Adipose tissue (tissue), 3 donors: ENCODE measurements at regions not wholly inside any gene's neighbourhood (a gene's known extent, or its start where the extent isn't known, plus 50 kb on each side); places are given as distances from the start of the nearest gene placed in this dataset.

Experiments used
- H3K27ac ChIP-seq: one replicate; pipeline ENCODE4 v1.5.1; 2013; ENCODE audit warnings: low read depth, low read length
- WGBS, 3 donors: extraction: QIAGEN DNeasy Blood & Tissue Kit; methylation state at CpG; one replicate each; pipeline ENCODE4 v1.1.7; 2013; 5-methylcytosine and 5-hydroxymethylcytosine counted together
- donor health status: healthy with polysubstance abuse.
- donor health status: Bipolar disorder and iron deficiency.
- donor health status: healthy.

DNA sequence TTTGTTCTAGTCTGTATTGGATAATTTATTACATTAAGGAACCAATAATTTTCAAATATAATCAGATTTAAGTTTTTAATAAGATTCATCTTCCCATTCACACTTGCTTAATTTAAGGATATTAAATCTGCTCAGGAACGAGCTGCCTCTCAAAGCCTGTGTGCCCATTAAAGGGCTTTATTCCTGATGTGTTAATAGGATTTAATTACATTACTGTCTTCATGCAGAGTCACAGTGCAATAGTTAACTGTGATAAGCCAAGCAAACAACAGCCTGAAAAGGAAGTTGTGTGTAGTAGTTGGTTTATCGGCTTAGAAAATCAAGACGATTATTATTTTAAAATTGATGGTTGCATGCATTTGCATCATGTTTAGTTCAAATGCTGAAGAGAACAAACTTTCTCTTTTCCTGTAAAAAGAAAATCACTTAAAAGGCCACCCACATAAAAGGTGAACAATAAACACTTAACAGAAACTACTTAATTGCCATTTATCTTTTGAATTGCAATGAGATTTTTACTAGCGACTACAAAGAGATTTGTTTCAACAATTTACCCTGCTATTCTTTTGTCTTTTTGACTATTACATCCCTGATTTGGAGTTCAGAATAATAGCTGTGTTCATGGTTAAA lies 174.6 kb downstream of the RWDD3 start:
- WGBS, 3 donors = 29 to 39% (median 38%) methylated on average over 4 of the region's 4 CpGs
- H3K27ac ChIP-seq = no peak overlapping the region

DNA sequence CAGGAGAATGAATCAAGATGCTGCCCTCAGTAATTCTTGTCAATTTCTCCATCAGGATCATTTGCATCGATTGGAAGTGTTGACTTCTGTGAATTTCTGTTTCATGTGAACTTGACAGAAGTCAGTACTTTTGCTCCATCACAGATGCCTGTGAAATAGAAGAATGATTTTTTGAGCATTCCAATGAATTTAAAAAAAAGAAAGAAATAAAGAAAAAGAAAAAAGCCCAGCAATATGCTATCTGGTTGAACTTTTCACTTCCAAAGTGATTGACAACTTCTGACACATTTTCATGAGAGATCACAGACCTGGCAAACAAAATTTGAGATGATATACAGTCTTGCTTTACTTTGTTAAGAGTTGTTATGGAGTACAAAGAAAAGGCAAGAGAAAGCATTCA lies 175.3 kb downstream of the RWDD3 start:
- H3K27ac ChIP-seq = no peak overlapping the region
- WGBS, 3 donors = 24 to 55% (median 34%) methylated on average over 1 of the region's 1 CpG

DNA sequence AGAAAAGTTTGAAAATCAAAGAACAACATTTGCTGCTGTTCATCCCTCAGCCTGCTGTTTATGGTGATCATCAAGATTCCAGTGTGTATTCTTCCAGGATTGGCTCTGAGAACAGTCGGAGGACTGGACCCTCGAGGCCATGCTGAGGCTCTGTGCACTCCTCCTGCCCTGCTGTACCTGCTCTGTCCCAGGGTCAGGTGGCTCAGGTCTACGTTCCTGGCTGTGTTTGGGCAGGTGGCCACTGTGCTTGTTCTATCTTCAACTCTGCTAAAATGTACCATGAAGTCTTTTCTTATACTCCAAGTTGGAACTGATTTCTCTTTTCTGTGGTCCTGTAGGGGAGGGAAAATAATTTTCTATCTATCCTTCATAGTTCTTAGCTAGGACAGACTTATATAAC lies 175.9 kb downstream of the RWDD3 start:
- 45 to 75% (median 71%) methylated on average over 3 of the region's 3 CpGs for WGBS, 3 donors

GRCh38 chr1:95415146-95415545 lies 181.1 kb downstream of the RWDD3 start:
- H3K27ac ChIP-seq = no peak overlapping the region

More for the DNA sequence above, 175.9 kb downstream of the RWDD3 start:
- no peak overlapping the region for H3K27ac ChIP-seq

DNA sequence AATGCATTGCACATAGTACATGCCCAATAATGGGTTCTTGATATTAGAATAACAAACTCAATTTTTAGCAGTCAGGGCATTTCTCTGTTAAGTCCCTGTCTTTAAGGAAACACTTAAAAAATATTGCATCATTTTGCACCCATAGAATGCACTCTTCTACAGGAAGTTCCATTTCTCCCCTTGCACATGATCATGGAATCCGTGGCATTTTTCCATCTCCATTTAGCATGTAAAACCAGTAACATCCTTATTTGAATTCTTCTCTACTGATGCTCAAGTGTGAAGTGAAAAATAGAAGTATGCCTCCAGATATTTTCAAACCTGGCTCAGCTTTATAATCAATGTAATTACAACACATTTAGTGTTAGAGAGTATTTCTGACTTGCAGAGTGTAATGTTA lies 192.8 kb downstream of the RWDD3 start:
- H3K27ac ChIP-seq = no peak overlapping the region
- 57 to 71% (median 68%) methylated on average over 1 of the region's 1 CpG for WGBS, 3 donors

- H3K27ac ChIP-seq = no peak overlapping the region
Measured at GRCh38 chr1:95427525-95427924, 193.5 kb downstream of the RWDD3 start.

DNA sequence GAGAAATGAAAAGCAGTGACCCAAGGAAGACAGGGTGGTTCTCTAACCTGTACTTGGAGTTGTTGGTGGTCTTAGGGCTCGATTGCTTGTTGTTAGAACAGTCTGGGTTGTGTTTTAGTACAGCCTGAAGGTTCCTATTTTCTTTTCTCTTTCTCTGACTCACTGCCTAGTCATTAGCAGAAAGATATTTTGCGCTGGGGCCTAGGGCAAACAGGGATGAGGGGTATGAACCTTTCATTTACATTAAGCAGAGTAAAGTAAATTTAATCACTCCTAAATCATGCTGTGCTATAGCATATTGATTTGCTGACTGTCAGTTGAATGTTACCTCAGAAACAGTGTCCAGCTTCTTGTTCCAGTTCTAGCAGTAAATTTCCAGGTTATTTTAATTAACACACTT lies 197.2 kb downstream of the RWDD3 start:
- no peak overlapping the region for H3K27ac ChIP-seq
- WGBS, 3 donors = 35 to 62% (median 57%) methylated on average over 2 of the region's 2 CpGs

- no peak overlapping the region for H3K27ac ChIP-seq
- WGBS, 3 donors = 74 to 85% (median 80%) methylated on average over 3 of the region's 3 CpGs
Measured at GRCh38 chr1:95435611-95436010, 201.6 kb downstream of the RWDD3 start.

DNA sequence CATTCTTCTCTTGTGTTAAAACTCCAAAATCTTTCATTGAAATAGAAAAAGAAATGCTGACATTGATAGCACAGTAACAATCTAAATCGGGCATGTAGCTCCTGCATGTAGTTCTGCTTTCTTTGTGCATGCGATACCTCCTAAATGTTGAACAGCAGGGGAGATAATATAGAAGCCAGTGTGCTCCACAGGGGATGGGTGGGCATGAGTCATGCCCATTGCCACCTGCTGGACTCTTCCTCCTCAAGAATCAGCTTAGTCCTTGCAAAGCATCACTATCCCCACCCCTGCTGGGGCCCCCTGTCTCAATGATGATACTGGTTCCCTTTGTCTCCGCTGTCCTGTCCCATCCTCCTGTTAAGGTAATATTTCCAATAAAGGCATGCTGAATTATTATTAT lies 203.0 kb downstream of the RWDD3 start:
- no peak overlapping the region for H3K27ac ChIP-seq
- 47 to 69% (median 62%) methylated on average over 3 of the region's 3 CpGs for WGBS, 3 donors

GRCh38 chr1:95437781-95438180 lies 203.8 kb downstream of the RWDD3 start:
- 39 to 50% (median 46%) methylated on average over 6 of the region's 6 CpGs for WGBS, 3 donors
- no peak overlapping the region for H3K27ac ChIP-seq

DNA sequence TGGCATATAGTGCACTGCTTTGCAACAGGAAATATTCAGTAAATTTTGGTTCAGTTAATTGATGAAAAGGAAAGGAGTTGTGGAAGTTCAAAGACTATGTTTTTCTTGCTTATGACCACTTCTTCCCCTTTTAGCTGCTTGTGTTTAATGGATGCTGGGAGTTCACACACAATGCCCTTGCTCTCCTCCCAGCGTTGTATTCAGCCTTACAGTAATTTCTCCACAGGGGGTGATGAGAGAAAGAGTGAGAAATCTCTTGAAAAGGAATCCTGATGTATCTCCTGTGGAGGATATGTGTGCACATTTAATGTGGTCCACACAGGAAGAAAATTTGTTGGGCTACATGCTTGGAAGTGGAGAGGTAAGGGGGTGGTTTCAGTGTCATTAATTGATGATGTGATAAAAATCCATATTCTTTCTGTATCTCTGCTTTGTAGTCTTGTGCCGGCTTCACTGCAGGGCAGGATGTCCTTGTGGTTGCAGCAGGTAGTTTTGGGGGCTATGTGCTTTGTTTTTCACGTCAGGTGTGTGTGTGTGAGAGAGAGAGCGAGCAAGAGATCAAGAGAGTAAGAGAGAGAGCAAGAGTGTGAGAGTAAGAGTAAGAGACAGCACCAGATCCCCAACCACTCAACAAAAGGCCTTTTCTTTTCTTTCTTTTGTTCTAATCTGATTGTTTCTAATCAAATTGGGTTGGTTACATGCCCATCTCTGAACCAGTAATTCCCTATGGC lies 204.4 kb downstream of the RWDD3 start:
- H3K27ac ChIP-seq = no peak overlapping the region
- WGBS, 3 donors = 39 to 56% (median 55%) methylated on average over 4 of the region's 4 CpGs

DNA sequence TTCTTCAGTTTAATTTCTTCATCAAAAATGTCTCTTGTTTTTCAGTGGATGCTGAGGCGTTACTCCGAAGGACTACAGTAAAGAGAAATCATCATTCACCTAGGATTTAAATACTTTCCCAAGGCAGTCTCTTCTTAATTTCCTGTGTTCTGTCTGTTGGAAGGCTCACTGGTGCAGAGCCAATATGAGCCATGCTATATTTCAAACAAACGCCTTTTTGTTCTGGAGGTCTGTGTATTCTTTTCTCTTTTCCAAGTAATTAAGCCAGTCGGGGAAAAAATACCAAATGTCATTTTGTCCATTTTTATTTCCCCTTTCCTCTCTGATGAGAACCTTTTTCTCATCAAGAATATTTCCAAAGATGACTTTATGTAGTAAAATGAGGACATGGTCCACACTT lies 206.5 kb downstream of the RWDD3 start:
- no peak overlapping the region for H3K27ac ChIP-seq
- 58 to 67% (median 59%) methylated on average over 4 of the region's 4 CpGs for WGBS, 3 donors

DNA sequence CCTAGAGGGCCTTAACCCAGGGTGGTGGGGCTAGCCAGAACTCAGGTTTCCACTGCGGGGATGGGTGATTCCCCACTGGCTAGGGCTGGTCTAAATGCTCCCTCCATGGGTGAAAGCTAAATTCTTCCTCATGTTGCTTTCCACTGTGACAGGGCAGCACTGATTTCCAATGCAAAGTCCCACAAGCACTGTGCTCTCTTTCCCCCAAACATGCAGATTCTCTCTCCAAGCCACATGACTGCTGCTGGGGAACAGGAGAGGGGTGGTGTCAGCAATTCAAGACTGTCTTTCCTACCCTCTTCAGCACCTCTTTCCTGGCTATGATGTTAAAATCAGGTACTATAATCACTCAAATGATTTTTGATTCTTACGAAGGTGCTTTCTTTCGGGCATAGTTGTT lies 215.5 kb downstream of the RWDD3 start:
- no peak overlapping the region for H3K27ac ChIP-seq
- 90 to 96% (median 95%) methylated on average over 3 of the region's 3 CpGs for WGBS, 3 donors

GRCh38 chr1:95451054-95451453 lies 217.0 kb downstream of the RWDD3 start:
- 65 to 84% (median 78%) methylated on average over 3 of the region's 3 CpGs for WGBS, 3 donors
- H3K27ac ChIP-seq = no peak overlapping the region

- WGBS, 3 donors = 75 to 90% (median 82%) methylated on average over 3 of the region's 3 CpGs
- H3K27ac ChIP-seq = no peak overlapping the region
Measured at GRCh38 chr1:95451904-95452303, 217.9 kb downstream of the RWDD3 start.

- no peak overlapping the region for H3K27ac ChIP-seq
- WGBS, 3 donors = 91 to 94% (median 93%) methylated on average over 2 of the region's 2 CpGs
Measured at GRCh38 chr1:95453053-95453452, 219.0 kb downstream of the RWDD3 start.

DNA sequence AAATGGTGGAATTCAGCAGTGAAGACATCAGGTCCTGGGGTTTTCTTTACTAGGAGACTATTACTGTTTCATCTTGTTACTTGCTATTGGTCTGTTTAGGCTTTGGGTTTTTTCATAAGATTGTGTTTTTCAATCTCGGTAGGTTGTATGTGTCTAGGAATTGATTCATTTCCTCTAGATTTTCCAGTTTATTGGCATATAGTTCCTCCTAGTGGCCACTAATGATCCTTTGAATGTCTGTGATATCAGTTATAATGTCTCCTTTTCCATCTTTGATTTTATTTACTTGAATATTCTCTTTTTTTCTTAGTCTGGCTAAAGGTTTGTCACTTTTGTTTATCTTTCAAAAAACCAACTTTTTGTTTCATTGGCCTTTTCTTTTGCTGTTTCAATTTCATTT lies 233.0 kb downstream of the RWDD3 start:
- WGBS, 3 donors = 18 to 40% (median 34%) methylated on average over 1 of the region's 1 CpG
- H3K27ac ChIP-seq = no peak overlapping the region

- no peak overlapping the region for H3K27ac ChIP-seq
- 60 to 83% (median 81%) methylated on average over 3 of the region's 3 CpGs for WGBS, 3 donors
Measured at GRCh38 chr1:95475686-95476457, 241.9 kb downstream of the RWDD3 start.

GRCh38 chr1:95496307-95496706 lies 262.3 kb downstream of the RWDD3 start:
- 80 to 92% (median 85%) methylated on average over 6 of the region's 6 CpGs for WGBS, 3 donors
- no peak overlapping the region for H3K27ac ChIP-seq

GRCh38 chr1:95496773-95497172 lies 262.8 kb downstream of the RWDD3 start:
- 82% methylated on average over 6 of the region's 6 CpGs for WGBS, 3 donors
- H3K27ac ChIP-seq = no peak overlapping the region
